ENCODE measurements at regions not wholly inside any gene's neighbourhood (a gene's known extent, or its start where the extent isn't known, plus 50 kb on each side); places are given as distances from the start of the nearest gene placed in this dataset.

GRCh38 chr12:113524495-113524894, 52.8 kb upstream of the LHX5 start:
- 71 to 76% methylated on average over 5 of the region's 5 CpGs for whole genome bisulfite sequencing, 2 donors
- H3K4me3 ChIP-seq, result no peak overlapping the region
- H3K27ac ChIP-seq, result no peak overlapping the region
- no peaks in the 10 kb centered on the region for H3K36me3 ChIP-seq
- intact Hi-C loops (cut with DNase I), result no loop called here
- no peak for TF ChIP-seq CTCF (IDR thresholded peaks at IDR 0.05)
- peaks cover 3 to 92% (median 81%) of the 10 kb centered on the region in 7 donors for H3K27me3 ChIP-seq
- ATAC-seq (no peak), DNase-seq (no peak)
- no peaks in the 10 kb centered on the region for H3K9me3 ChIP-seq
- no peaks in the 10 kb centered on the region for H3K4me1 ChIP-seq

GRCh38 chr12:113521708-113522107, 50.0 kb upstream of the LHX5 start:
- peaks cover 3 to 93% (median 86%) of the 10 kb centered on the region in 7 donors for H3K27me3 ChIP-seq
- ATAC-seq, result no peak

More at GRCh38 chr12:113521708-113522107, 50.0 kb upstream of the LHX5 start:
- intact Hi-C loops (cut with DNase I), result no loop called here
- TF ChIP-seq CTCF (IDR thresholded peaks at IDR 0.05), result no peak
- no peak overlapping the region for H3K27ac ChIP-seq
- no peak overlapping the region for H3K4me3 ChIP-seq
- H3K4me1 ChIP-seq, result no peaks in the 10 kb centered on the region
- DNase-seq, result no peak
- 66 to 67% methylated on average over 8 of the region's 8 CpGs for WGBS, 2 donors
- H3K36me3 ChIP-seq, result no peaks in the 10 kb centered on the region
- H3K9me3 ChIP-seq, result peaks cover 0 to 9% (median 0%) of the 10 kb centered on the region in 11 donors
